ENCODE measurements at regions not wholly inside any gene's neighbourhood (a gene's known extent, or its start where the extent isn't known, plus 50 kb on each side); places are given as distances from the start of the nearest gene placed in this dataset.
A peak's percentile ranks its signal among the peaks of the same experiment; 100 is the strongest.

DNA sequence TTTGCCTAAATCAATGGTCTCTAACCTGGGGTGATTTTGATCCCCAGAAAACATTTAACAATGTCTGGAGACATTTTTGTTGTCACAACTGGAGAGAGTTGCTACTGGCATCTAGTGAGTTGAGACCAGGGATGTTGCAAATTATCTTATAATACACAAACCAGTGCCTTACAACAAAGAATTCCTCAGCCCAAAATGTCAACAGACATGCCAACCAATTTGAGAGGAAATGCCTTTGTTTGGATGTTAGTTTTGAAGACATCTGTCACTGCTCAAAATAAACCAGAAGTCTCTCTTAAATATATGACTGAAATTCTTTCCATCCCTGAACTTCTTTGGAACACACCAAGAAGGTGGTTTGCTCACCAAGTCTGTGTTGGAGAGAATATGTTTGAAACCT, 336.9 kb upstream of the ATP2B1 start:
- Histone ChIP-seq H3K9me3 (no peaks in the 10 kb centered on the region), H3K36me3 (no peaks in the 10 kb centered on the region), H3K27me3 (no peaks in the 10 kb centered on the region), H3K4me1 (no peaks in the 10 kb centered on the region), H3K4me3 (no peak overlapping the region), H3K27ac (no peak overlapping the region)
- intact Hi-C loops (cut with DNase I; ENCODE audit: low total_unique reads): no loop called here
- no peak for TF ChIP-seq POLR2A (IDR thresholded peaks at IDR 0.05)
- no peak for TF ChIP-seq CTCF (IDR thresholded peaks at IDR 0.05)
- TF ChIP-seq POLR2AphosphoS5 (IDR thresholded peaks at IDR 0.05): no peak
- no peak for TF ChIP-seq EP300 (IDR thresholded peaks at IDR 0.05)
- DNase-seq: no peak

GRCh38 chr12:90044069-90044468, 335.4 kb upstream of the ATP2B1 start:
- H3K4me3 ChIP-seq: no peak overlapping the region
- H3K27ac ChIP-seq: no peak overlapping the region
- no peaks in the 10 kb centered on the region for H3K36me3 ChIP-seq
- intact Hi-C loops (cut with DNase I; ENCODE audit: low total_unique reads): no loop called here
- no peaks in the 10 kb centered on the region for H3K27me3 ChIP-seq
- TF ChIP-seq POLR2A (IDR thresholded peaks at IDR 0.05) (no peak), EP300 (IDR thresholded peaks at IDR 0.05) (no peak), CTCF (IDR thresholded peaks at IDR 0.05) (no peak), POLR2AphosphoS5 (IDR thresholded peaks at IDR 0.05) (no peak)
- H3K4me1 ChIP-seq: no peaks in the 10 kb centered on the region
- no peaks in the 10 kb centered on the region for H3K9me3 ChIP-seq
- DNase-seq: no peak

DNA sequence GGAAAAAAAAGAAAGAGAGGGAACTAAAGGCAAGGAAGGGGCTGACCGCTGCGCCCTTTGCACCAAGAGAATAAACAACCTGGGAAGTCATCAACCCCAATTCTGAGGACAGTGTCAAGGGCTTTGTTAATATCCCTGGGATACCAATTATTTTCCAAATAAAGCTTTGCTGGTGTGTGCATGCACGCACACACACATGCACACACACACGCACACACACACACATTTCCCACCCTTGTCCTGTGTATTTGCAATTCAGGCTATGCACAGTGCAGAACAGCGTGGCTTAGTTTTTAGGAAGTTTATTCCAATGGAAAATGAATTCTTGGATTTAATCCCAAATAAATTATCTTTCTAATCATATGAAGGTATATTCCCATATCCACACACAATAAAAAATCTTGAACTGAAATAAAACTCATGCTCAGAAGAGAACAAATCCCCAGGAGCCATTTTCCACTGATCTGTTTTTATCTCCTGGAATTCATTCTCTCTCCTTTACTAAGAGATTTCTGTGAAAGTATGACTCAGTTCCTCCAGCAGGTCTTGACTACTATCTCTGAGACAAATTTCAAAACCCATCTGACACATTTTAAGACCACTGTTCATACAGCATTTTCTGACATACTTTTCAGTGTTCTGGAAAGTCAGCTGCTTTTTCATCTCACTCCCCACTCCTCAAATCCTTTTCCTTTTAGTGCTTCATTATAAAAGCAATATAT, 334.4 kb upstream of the ATP2B1 start:
- intact Hi-C loops (cut with DNase I; ENCODE audit: low total_unique reads): no loop called here
- no peak for TF ChIP-seq EP300 (IDR thresholded peaks at IDR 0.05)
- TF ChIP-seq POLR2A (IDR thresholded peaks at IDR 0.05): no peak
- no peak for TF ChIP-seq POLR2AphosphoS5 (IDR thresholded peaks at IDR 0.05)
- TF ChIP-seq CTCF (IDR thresholded peaks at IDR 0.05): no peak
- Histone ChIP-seq H3K27ac (no peak overlapping the region), H3K4me1 (no peaks in the 10 kb centered on the region), H3K27me3 (no peaks in the 10 kb centered on the region), H3K4me3 (no peak overlapping the region), H3K36me3 (no peaks in the 10 kb centered on the region), H3K9me3 (no peaks in the 10 kb centered on the region)
- no peak for DNase-seq
- WGBS, 5 donors: 93 to 97% (median 94%) methylated on average over 5 of the region's 5 CpGs

GRCh38 chr12:90038289-90038688, 329.7 kb upstream of the ATP2B1 start:
- no peak overlapping the region for H3K27ac ChIP-seq

GRCh38 chr12:90037740-90038139, 329.1 kb upstream of the ATP2B1 start:
- WGBS, 5 donors: 50 to 81% (median 71%) methylated on average over 1 of the region's 1 CpG
- Histone ChIP-seq H3K27me3 (no peaks in the 10 kb centered on the region), H3K36me3 (no peaks in the 10 kb centered on the region), H3K9me3 (peaks cover 0 to 4% (median 0%) of the 10 kb centered on the region in 4 donors), H3K4me1 (no peaks in the 10 kb centered on the region), H3K4me3 (no peak overlapping the region), H3K27ac (no peak overlapping the region)
- intact Hi-C loops (cut with DNase I; ENCODE audit: low total_unique reads): no loop called here
- DNase-seq: peak in 1 of 2 donors; percentile 43
- TF ChIP-seq EP300 (IDR thresholded peaks at IDR 0.05) (no peak), POLR2AphosphoS5 (IDR thresholded peaks at IDR 0.05) (no peak), CTCF (IDR thresholded peaks at IDR 0.05) (no peak), POLR2A (IDR thresholded peaks at IDR 0.05) (no peak)

More at GRCh38 chr12:90038289-90038688, 329.7 kb upstream of the ATP2B1 start:
- DNase-seq: no peak
- Histone ChIP-seq H3K36me3 (no peaks in the 10 kb centered on the region), H3K9me3 (peaks cover 0 to 4% (median 0%) of the 10 kb centered on the region in 4 donors), H3K4me3 (no peak overlapping the region), H3K27me3 (no peaks in the 10 kb centered on the region), H3K4me1 (no peaks in the 10 kb centered on the region)
- intact Hi-C loops (cut with DNase I; ENCODE audit: low total_unique reads): no loop called here
- no peak for TF ChIP-seq POLR2AphosphoS5 (IDR thresholded peaks at IDR 0.05)
- no peak for TF ChIP-seq EP300 (IDR thresholded peaks at IDR 0.05)

Measured in stomach (tissue), 8 donors.